NCI-H1417 treated with DMSO at 0.1 percent for 48 hours (cell line): ENCODE measurements at regions not wholly inside any gene's neighbourhood (a gene's known extent, or its start where the extent isn't known, plus 50 kb on each side); places are given as distances from the start of the nearest gene placed in this dataset.

Experiments
- DNase-seq: peaks from one replicate; lab custom pipeline; 2025; lab: John Stamatoyannopoulos, UW

DNA sequence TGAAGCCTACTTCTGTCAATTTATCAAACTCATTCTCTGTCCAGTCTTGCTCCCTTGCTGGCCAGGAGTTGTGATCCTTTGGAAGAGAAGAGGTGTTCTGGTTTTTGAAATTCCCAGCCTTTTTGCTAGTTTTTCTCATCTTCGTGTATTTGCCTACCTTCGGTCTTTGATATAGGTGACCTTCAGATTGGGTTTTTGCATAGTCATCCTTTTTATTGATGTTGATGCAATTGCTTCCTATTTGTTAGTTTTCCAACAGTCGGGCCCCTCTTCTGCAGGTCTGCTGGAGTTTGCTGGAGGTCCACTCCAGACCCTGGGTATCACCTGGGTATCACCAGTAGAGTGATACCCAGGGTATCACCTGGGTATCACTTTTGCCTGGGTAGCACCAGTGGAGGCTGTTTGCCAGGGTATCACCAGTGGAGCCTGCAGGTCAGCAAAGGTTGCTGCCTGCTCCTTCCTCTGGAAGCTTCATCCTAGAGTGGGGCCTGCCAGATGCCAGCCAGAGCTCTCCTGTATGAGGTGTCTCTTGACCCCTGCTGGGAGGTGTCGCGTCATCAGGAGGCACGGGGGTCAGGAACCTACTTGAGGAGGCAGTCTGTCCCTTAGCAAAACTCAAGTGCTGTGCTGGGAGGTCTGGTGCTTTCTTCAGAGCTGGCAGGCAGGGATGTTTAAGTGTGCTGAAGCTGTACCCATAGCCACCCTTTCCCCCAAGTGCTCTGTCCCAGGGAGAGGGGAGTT, 684.2 kb downstream of the PCDH18 start:
- no peak for DNase-seq

DNA sequence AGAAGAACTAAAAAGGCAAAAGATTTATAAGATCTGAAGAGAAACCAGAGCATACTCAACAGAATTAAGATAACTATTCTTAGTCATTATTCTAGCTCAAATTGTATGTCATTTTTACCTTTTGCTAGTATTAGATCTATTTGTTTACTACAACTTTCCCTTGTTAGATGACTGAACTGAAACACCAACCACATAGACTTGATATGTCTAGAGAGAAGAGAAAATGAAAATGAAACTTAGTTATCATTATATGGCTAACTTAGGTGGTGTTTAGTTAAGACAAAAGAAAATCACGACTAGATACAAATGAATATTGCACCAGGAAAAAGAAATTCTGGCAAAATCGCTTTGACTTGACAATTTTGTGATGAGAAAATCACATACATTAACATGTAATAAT, 690.8 kb downstream of the PCDH18 start:
- DNase-seq: no peak

DNA sequence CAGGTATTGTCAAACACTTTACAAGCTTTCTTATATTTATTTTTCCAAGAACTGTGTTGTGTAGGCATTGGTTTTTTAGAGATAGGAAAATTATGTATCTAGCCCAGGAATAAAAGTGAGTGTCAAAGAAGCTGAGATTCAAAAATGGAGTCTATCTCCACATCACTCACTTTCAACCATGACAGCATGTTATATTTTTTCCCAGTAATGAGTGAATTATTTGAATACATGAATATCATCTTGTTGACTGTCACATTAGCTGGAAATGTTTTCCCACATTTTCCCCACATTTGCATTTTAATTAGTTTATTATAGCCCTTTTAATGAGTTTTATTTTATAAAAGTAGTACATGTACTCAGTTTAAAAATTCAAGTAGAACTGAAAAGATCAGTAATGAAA, 693.7 kb downstream of the PCDH18 start:
- DNase-seq: no peak

DNA sequence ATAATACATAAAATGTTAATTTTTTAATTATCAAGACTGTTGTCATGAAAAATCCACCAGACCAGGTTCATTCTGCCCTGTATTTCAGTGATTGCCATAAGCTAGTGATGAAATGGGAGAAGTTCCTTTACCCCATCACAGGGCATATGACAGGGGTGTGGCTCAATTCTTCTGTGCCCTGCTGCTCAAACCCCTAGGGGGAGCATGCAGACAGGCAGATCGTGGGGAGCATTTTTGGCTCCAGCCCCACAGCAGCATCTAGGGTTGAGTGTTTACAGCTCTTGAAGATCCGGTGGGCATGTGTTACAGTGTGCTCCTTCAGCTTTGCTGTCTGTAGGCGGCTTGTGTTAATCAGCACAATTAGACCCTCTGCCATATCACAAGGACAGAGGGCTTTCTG, 700.7 kb downstream of the PCDH18 start:
- no peak for DNase-seq

- DNase-seq: no peak
Measured at GRCh38 chr4:136829280-136829679, 703.0 kb downstream of the PCDH18 start.

GRCh38 chr4:136823020-136823419, 709.3 kb downstream of the PCDH18 start:
- DNase-seq: no peak

- no peak for DNase-seq
Measured at GRCh38 chr4:136818811-136819330, 713.4 kb downstream of the PCDH18 start.

DNA sequence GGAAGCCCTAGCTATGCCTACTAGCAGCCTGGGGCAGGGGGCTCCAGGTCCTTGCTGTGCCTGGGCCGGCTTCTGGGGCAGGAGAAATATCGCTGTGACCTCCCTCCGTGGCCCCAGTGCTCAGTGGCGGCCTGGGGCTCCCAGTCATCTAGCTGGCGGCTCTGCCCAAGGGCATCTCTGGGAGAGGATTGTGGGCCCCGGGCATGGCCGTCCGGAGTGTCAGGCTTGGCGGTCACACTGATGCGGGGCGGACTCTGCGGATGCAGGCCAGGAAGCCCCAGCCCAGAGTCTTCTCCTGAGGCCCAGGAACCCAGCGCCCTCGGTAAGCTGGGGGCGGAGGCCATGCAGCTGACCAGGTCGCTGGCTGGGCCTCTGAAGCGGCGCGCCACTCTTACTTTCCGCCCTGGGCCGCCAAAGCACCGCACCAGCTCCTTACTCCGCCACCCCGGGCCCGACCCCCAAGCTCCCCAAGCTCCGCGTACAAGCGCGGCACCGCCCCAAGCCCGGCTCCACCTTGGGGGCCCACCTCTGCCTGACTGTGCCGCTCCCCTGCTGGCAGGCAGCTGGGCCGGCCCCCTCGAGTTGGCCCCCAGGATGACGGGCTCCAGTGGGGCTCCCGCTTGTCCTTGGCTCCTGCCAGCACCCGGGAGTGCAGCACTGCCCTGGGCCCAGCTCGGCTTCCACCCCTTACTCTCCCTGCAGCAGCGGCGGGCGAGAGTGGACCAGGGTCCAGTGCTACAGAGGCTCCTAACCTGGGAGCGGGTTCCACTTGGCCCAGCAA, 720.0 kb downstream of the PCDH18 start:
- DNase-seq: no peak

DNA sequence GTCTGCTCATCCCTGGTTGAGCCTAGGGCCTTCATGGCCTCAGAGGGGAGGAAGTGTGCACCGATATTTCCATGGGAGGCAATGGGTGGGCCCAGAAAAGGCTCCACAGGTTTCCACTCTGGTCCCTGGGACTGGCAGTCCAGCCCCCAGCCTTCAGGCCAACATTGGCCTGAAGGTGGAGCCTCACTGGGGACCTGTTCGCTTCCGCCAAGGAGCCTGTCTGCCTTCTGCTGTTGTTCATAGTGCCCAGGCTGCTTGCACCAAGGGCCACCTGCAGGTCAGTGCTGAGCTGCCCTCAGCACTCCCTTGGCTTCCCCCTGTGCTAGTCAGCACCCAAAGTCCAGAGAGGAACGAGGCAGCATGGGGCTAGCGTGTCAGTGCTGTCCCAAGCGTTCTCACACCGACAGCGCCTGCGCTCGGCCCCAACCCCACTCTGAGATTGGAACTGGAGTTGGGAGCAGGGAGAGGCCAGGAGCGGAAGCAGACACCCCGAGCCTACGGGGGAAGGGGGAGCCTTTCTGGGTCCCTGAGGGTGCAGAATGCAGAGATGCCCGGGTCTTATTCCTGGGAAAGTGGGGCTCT, 720.7 kb downstream of the PCDH18 start:
- DNase-seq: no peak

GRCh38 chr4:136810626-136811025, 721.7 kb downstream of the PCDH18 start:
- no peak for DNase-seq

DNA sequence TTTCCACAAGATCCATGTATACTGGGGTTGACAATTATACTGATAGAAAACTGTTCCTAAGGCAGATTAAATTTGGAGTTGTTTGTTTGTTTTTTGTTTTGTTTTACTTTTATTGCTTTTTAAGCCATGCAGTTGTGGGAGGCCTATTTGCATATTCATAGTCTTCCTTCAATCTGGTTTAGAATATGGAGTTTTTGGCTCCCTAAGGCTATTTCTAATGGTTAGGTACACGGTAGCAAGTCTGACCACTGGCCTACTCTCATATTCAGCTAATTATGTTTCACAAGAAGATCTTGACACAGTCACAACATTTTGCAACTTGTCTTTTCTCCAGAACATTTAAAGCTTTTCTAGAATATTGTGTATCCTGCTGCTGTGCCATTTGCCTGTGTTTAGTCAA, 725.5 kb downstream of the PCDH18 start:
- no peak for DNase-seq

GRCh38 chr4:136805617-136806016, 726.7 kb downstream of the PCDH18 start:
- no peak for DNase-seq

DNA sequence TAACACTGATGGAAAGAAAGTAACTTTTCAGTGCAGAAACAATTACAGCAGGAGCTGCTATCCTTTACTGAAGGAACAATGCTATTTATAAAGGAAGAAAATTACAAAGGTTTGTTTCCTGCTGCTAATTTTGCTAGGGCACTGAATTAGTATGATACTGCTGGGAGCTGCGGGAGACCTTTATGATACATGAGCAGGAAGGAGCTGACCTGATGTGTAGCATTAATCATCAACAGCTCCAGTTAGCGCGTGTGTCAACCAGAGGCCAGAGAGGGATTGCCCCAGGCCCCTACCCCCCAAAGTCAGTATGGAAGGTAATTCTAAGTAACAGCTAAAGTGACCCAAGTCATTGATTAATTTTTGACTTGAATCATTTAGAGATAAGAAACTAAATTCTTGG, 728.9 kb downstream of the PCDH18 start:
- no peak for DNase-seq

GRCh38 chr4:136800248-136800647, 732.0 kb downstream of the PCDH18 start:
- DNase-seq: peak; percentile 93

DNA sequence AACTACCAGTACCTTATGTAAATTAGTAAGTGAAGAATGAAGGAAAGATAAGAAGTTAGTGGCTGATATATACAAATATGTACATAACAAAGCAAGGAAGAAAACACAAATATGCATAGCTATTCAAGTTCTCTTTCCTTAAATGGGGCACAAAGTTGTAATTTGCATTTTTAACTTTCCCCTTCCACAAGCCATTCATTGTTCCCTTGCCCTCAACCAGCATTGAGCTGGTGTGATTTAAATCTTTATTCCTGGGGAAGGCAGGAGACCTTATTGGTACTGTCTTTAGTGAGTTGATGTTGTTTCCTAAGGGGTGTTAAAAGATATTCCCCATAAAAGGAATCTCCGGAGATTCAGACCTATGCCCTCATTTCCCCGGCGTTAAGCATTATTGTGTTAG, 735.3 kb downstream of the PCDH18 start:
- no peak for DNase-seq

- no peak for DNase-seq
Measured at GRCh38 chr4:136793848-136794247, 738.4 kb downstream of the PCDH18 start.

GRCh38 chr4:136784326-136784725, 748.0 kb downstream of the PCDH18 start:
- no peak for DNase-seq

GRCh38 chr4:136769717-136770116, 762.6 kb downstream of the PCDH18 start:
- DNase-seq: no peak

DNA sequence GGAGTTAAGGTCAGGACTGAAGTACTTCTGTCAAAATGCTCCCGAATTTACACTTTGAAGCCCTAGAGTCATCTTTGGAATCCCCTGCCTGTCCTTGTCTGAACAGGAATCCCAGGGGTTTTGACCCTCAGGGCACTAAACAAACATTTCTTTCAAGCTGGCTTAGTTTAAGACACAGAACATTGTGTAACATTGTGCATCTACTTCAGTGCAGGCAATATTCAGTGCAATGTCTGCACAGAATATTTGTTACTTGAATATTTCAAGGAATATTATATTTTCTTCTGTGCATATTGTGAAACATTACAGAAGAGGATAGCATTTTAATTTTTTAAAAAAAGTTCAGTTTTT, 763.4 kb downstream of the PCDH18 start:
- DNase-seq: no peak

DNA sequence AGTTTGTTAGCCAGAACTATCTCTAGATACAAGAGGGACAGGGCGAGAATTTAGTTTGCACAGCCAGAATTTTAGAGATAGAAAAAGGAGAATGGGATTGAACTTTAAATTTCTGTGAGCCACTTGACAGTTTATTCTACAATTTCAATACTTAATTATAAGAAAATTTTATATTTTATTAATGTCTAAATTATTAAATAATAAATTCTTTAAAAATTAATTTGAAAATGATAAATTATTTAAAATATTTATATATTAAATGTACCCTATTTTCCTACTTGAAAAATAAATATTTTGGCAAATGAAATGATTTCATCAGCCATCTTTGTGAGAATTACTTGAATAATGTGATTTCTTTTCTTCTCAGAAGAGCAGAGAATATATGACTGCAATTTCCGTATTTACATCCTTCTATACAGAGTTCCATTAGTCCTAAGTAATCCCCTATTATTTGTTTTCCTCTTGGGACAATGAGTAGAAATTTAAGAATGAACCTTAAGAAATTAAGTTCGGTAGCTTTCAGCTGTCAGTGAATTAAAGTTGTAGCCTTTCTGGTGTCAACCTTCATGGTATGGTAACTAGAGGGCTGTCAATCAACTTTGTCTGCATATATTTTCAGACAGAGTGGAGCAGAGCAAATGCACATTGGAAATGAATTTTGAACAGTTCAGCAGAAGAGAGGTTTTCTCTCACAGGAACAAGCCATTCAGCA, 763.9 kb downstream of the PCDH18 start:
- no peak for DNase-seq

- DNase-seq: no peak
Measured at GRCh38 chr4:136763919-136764318, 768.4 kb downstream of the PCDH18 start.

DNA sequence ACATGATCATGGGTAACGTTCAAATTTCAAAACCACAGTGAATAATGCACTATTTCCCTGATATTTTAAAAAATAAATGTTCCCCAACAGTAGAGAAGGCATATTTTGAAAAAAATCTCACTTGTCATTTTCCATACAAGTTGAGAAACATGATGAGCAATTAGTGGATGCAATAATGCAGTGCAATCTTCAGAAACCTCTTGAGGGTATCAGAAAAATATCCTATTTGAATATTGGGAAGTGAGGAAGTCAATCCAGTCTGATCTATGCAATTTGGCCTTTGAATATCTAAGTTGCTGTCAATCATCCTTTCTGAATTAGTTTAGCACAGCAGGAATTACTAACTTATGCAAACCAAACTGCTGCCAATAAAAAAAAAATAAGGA, 776.8 kb downstream of the PCDH18 start:
- no peak for DNase-seq
